PFSK-1 (cell line): ENCODE measurements at regions not wholly inside any gene's neighbourhood (a gene's known extent, or its start where the extent isn't known, plus 50 kb on each side); places are given as distances from the start of the nearest gene placed in this dataset.

Experiments
- FOXP2 ChIP-seq: optimal IDR thresholded peaks from 2 replicates; pipeline ENCODE3; 2011; ENCODE audit warnings: borderline replicate concordance, control low read depth, inconsistent platforms; ENCODE audit not compliant: insufficient read depth; ENCODE audit errors: extremely low read length, extremely low read depth
- POLR2AphosphoS5 ChIP-seq: IDR thresholded peaks from 2 replicates; pipeline ENCODE4 v1.6.1; 2012; ENCODE audit warnings: low read depth, mild to moderate bottlenecking, control low read depth, low read length, moderate library complexity
- SIN3A ChIP-seq: IDR thresholded peaks from 2 replicates; pipeline ENCODE4 v1.6.1; 2012; ENCODE audit warnings: mild to moderate bottlenecking, low read length, moderate library complexity, borderline replicate concordance; ENCODE audit not compliant: insufficient read depth
- TAF1 ChIP-seq: IDR thresholded peaks from 2 replicates; pipeline ENCODE4 v1.6.1; 2012; ENCODE audit warnings: low read length, control low read depth, borderline replicate concordance; ENCODE audit not compliant: insufficient read depth
- TF ChIP-seq, protein P1 (sequence below), 2 experiments: IDR thresholded peaks; 2 replicates each; pipeline versions ENCODE4 v1.6.1 to v1.8.0; 2011 to 2012; ENCODE audit warnings: low read depth in 2 of 2, low read length in 2 of 2, control low read depth in 1 of 2, inconsistent platforms in 1 of 2, mild to moderate bottlenecking in 1 of 2, moderate library complexity in 1 of 2; ENCODE audit not compliant: insufficient read depth in 1 of 2

- TF ChIP-seq FOXP2 = no peak
- no peak for TF ChIP-seq TAF1
- TF ChIP-seq, protein P1, sequence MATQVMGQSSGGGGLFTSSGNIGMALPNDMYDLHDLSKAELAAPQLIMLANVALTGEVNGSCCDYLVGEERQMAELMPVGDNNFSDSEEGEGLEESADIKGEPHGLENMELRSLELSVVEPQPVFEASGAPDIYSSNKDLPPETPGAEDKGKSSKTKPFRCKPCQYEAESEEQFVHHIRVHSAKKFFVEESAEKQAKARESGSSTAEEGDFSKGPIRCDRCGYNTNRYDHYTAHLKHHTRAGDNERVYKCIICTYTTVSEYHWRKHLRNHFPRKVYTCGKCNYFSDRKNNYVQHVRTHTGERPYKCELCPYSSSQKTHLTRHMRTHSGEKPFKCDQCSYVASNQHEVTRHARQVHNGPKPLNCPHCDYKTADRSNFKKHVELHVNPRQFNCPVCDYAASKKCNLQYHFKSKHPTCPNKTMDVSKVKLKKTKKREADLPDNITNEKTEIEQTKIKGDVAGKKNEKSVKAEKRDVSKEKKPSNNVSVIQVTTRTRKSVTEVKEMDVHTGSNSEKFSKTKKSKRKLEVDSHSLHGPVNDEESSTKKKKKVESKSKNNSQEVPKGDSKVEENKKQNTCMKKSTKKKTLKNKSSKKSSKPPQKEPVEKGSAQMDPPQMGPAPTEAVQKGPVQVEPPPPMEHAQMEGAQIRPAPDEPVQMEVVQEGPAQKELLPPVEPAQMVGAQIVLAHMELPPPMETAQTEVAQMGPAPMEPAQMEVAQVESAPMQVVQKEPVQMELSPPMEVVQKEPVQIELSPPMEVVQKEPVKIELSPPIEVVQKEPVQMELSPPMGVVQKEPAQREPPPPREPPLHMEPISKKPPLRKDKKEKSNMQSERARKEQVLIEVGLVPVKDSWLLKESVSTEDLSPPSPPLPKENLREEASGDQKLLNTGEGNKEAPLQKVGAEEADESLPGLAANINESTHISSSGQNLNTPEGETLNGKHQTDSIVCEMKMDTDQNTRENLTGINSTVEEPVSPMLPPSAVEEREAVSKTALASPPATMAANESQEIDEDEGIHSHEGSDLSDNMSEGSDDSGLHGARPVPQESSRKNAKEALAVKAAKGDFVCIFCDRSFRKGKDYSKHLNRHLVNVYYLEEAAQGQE (IDR thresholded peaks at IDR 0.05; ENCODE audit: insufficient read depth in 1 of 2, low read depth in 2 of 2, low read length in 2 of 2) = no peak
- TF ChIP-seq SIN3A = no peak
- no peak for TF ChIP-seq POLR2AphosphoS5
Measured at GRCh38 chr2:59184276-59185020, 943.3 kb upstream of the FANCL start.

DNA sequence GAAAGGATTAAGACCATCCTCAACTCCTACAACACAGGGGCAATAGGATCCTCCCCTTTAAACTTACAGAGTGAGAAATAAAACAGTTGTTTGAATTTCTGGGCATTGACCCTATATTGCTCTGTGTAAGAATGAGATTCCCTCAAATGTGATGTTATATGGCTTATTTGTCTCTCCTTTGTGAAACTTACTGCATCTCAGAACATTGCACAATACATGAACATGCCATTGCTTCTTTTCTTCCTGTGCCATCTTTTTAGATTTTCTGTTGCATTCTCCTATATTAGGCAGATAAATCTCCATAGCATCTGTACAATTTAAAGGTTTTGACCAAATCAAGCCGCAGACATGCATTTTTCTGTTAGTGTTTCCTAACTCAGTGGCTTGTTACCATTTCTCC is 941.9 kb upstream of the FANCL start:
- TF ChIP-seq POLR2AphosphoS5 = no peak
- TF ChIP-seq, protein P1 (IDR thresholded peaks at IDR 0.05; ENCODE audit: insufficient read depth in 1 of 2, low read depth in 2 of 2, low read length in 2 of 2) = no peak
- no peak for TF ChIP-seq SIN3A

- TF ChIP-seq POLR2AphosphoS5 (no peak), TAF1 (no peak), SIN3A (no peak), FOXP2 (no peak)
- TF ChIP-seq, protein P1 (IDR thresholded peaks at IDR 0.05; ENCODE audit: insufficient read depth in 1 of 2, low read depth in 2 of 2, low read length in 2 of 2) = no peak
Measured at GRCh38 chr2:59182249-59182648, 941.1 kb upstream of the FANCL start.

DNA sequence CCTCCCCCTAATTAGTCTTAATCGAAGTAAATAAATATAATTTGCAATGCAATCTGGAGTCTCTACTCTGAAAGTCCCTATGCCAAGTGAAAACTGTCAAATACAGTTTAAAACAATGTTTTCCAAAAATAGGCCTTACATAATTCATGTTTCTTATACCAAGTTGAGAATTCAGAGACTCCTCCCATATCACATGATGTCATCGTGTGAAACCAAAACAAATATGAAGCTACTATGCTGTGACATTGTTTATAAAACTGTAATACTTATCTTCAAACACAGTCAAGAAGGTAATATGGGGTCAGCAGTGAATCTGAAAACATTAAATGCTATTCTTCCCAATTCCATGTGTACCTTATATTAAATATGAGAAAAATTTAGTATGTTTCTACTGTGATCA is 940.2 kb upstream of the FANCL start:
- TF ChIP-seq FOXP2 (no peak), POLR2AphosphoS5 (no peak), SIN3A (no peak), TAF1 (no peak)
- TF ChIP-seq, protein P1 (IDR thresholded peaks at IDR 0.05; ENCODE audit: insufficient read depth in 1 of 2, low read depth in 2 of 2, low read length in 2 of 2) = no peak
